Adrenal gland (tissue), 9 donors: ENCODE measurements at regions not wholly inside any gene's neighbourhood (a gene's known extent, or its start where the extent isn't known, plus 50 kb on each side); places are given as distances from the start of the nearest gene placed in this dataset.

ENCODE experiments used
- DNase-seq, 7 donors: peaks; one replicate each; pipeline ENCODE4 v3.0.0-alpha.2; 2019 to 2020
- H3K27ac ChIP-seq, 5 donors: fragments of 200-600 bp; sonication (generic) in 4 of 5; 1 replicate in 3 of 5; 2 replicates in 2 of 5; pipeline versions ENCODE4 v1.5.1 to v1.8.0; 2016 to 2020; ENCODE audit warnings: mild to moderate bottlenecking in 1 of 5
- H3K27me3 ChIP-seq: fragments of 200-600 bp; 2 replicates; pipeline ENCODE4 v1.8.0; 2021
- H3K36me3 ChIP-seq, 2 donors: fragments of 200-600 bp; replicated peaks in 1 of 2; 1 replicate in 1 of 2; 2 replicates in 1 of 2; pipeline versions ENCODE4 v1.5.1 to v1.8.0; 2018 to 2022
- H3K4me1 ChIP-seq, 2 donors: fragments of 200-600 bp; replicated peaks in 1 of 2; 1 replicate in 1 of 2; 2 replicates in 1 of 2; pipeline versions ENCODE4 v1.5.1 to v1.8.0; 2018 to 2021
- H3K4me3 ChIP-seq, 4 donors: fragments of 200-600 bp; sonication (generic) in 3 of 4; one replicate each; pipeline ENCODE4 v1.5.1; 2016 to 2018
- H3K9me3 ChIP-seq, 3 donors: fragments of 200-600 bp; sonication (generic) in 1 of 3; replicated peaks in 1 of 3; 1 replicate in 2 of 3; 2 replicates in 1 of 3; pipeline versions ENCODE4 v1.5.1 to v1.8.0; 2016 to 2021
- POLR2A ChIP-seq, 2 donors: fragments of 450-650 bp; IDR thresholded peaks; one replicate each; pipeline ENCODE4 v1.6.1; 2017; ENCODE audit warnings: antibody characterized with exemption in 2 of 2, mild to moderate bottlenecking in 2 of 2, moderate library complexity in 1 of 2
- WGBS, 4 donors: extraction: QIAGEN DNeasy Blood & Tissue Kit in 2 of 4; methylation state at CpG; one replicate each; pipeline versions ENCODE4 v1.1.5 to v1.1.7; 2013 to 2017; 5-methylcytosine and 5-hydroxymethylcytosine counted together
- intact Hi-C, 2 donors: fragments of 100-400 bp; cut with DNase I; formaldehyde crosslinking; loops; one replicate each; pipeline versions ENCODE4 v1.14.1 to v1.15.0; 2022 to 2023
- TF ChIP-seq, protein P1 (sequence below), 6 experiments: fragments of 450-650 bp in 4 of 6; fragments of 200-600 bp in 2 of 6; sonication (generic) in 1 of 6; IDR thresholded peaks; 1 replicate in 5 of 6; 2 replicates in 1 of 6; pipeline versions ENCODE4 v1.5.1 to v1.8.0; 2016 to 2021; ENCODE audit warnings: antibody characterized with exemption in 6 of 6, mild to moderate bottlenecking in 2 of 6, moderate library complexity in 1 of 6
- donor health status: healthy with polysubstance abuse.
- donor health status: Bipolar disorder and iron deficiency.
- donor health status: DM: yes; HTN: yes; CAD: no.
- donor health status: DM: no; HTN: no; CAD: no.
- donor health status: DM: no; HTN: no; CAD: no.

DNA sequence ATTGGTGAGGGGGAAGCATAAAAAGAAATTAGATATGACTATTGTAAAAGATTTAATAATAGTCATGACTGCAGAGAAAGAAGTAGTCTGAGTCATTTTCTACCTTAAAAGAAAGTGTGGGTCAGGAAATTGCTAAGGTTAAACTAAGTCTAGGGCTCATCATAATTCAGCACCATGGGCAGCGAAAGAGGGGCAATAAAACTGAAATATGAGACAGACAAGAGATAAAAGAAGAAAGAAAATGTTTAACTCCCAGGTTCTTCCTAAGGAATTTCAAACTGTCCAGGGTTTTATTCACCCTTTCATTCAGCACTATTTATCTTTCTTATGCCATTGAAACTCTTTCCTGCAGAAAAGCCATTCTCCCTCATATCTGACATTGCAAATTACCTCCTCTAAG is 114.4 kb upstream of the API5 start:
- TF ChIP-seq, protein P1, sequence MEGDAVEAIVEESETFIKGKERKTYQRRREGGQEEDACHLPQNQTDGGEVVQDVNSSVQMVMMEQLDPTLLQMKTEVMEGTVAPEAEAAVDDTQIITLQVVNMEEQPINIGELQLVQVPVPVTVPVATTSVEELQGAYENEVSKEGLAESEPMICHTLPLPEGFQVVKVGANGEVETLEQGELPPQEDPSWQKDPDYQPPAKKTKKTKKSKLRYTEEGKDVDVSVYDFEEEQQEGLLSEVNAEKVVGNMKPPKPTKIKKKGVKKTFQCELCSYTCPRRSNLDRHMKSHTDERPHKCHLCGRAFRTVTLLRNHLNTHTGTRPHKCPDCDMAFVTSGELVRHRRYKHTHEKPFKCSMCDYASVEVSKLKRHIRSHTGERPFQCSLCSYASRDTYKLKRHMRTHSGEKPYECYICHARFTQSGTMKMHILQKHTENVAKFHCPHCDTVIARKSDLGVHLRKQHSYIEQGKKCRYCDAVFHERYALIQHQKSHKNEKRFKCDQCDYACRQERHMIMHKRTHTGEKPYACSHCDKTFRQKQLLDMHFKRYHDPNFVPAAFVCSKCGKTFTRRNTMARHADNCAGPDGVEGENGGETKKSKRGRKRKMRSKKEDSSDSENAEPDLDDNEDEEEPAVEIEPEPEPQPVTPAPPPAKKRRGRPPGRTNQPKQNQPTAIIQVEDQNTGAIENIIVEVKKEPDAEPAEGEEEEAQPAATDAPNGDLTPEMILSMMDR (IDR thresholded peaks at IDR 0.05) = no peak
- TF ChIP-seq POLR2A (IDR thresholded peaks at IDR 0.05) = no peak
- Histone ChIP-seq H3K36me3 (no peaks in the 10 kb centered on the region), H3K27me3 (no peaks in the 10 kb centered on the region), H3K9me3 (no peaks in the 10 kb centered on the region), H3K4me1 (no peaks in the 10 kb centered on the region), H3K27ac (no peak overlapping the region), H3K4me3 (no peak overlapping the region)
- intact Hi-C loops = no loop called here
- 16 to 37% (median 25%) methylated on average over 1 of the region's 1 CpG for whole genome bisulfite sequencing, 4 donors
- no peak for DNase-seq

DNA sequence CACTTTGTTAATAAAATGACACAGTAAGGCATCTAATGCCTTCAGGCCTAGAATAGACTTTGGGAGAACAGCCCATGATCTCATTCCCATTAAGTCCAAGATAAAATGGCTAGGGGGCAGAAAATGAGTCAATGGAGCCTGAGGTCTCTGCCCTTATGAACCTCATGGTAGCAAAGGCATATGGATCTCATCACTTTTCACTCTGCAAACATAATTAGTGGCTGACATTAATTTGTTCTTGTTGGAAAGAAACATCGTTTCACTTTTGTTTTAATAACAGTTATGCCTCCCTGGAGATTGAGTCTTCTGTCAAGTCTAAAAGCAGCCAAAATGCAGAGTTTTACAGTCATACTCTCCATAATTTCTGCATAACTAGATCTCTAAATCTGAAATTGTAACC is 111.8 kb upstream of the API5 start:
- Histone ChIP-seq H3K27ac (no peak overlapping the region), H3K9me3 (no peaks in the 10 kb centered on the region), H3K4me3 (no peak overlapping the region), H3K36me3 (no peaks in the 10 kb centered on the region), H3K4me1 (no peaks in the 10 kb centered on the region), H3K27me3 (no peaks in the 10 kb centered on the region)
- intact Hi-C loops = no loop called here
- DNase-seq = no peak
- 6 to 31% (median 31%) methylated on average over 1 of the region's 1 CpG for WGBS, 4 donors
- no peak for TF ChIP-seq POLR2A (IDR thresholded peaks at IDR 0.05)
- TF ChIP-seq, protein P1 (IDR thresholded peaks at IDR 0.05) = no peak

DNA sequence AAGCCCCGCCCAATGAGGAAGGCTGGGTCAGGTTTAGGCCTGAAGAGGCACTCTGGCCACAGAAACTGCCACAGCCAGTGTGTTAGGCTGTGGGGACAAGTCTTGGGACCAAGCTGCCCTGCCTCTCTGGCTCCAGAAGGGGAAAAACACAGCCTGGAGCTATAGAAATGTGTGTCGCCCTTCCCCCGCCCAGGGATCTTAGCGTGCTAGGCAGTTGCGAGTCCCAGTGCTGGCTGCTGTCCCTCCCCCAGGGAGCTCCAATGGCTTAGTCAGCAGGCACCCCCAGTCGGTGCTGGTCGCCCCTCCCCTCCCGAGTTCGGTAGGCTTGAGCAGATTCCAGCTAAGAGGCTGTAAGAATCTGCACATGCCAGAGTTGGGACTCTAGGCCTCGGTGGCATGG is 99.5 kb upstream of the API5 start:
- Histone ChIP-seq H3K27ac (no peak overlapping the region), H3K27me3 (no peaks in the 10 kb centered on the region), H3K36me3 (no peaks in the 10 kb centered on the region), H3K4me1 (no peaks in the 10 kb centered on the region), H3K9me3 (no peaks in the 10 kb centered on the region), H3K4me3 (no peak overlapping the region)
- 57 to 72% (median 65%) methylated on average over 6 to 10 of the region's 10 CpGs for WGBS, 4 donors
- no peak for TF ChIP-seq POLR2A (IDR thresholded peaks at IDR 0.05)
- TF ChIP-seq, protein P1 (IDR thresholded peaks at IDR 0.05) = no peak
- intact Hi-C loops = no loop called here
- DNase-seq = no peak

GRCh38 chr11:43214471-43214870 is 97.3 kb upstream of the API5 start:
- Histone ChIP-seq H3K27ac (no peak overlapping the region), H3K9me3 (no peaks in the 10 kb centered on the region), H3K36me3 (no peaks in the 10 kb centered on the region), H3K27me3 (no peaks in the 10 kb centered on the region), H3K4me1 (no peaks in the 10 kb centered on the region), H3K4me3 (no peak overlapping the region)
- TF ChIP-seq, protein P1 (IDR thresholded peaks at IDR 0.05) = no peak
- no peak for TF ChIP-seq POLR2A (IDR thresholded peaks at IDR 0.05)
- intact Hi-C loops = no loop called here
- WGBS, 4 donors = 38 to 64% (median 46%) methylated on average over 1 of the region's 1 CpG
- DNase-seq = no peak
